ENCODE measurements at regions not wholly inside any gene's neighbourhood (a gene's known extent, or its start where the extent isn't known, plus 50 kb on each side); places are given as distances from the start of the nearest gene placed in this dataset.

DNA sequence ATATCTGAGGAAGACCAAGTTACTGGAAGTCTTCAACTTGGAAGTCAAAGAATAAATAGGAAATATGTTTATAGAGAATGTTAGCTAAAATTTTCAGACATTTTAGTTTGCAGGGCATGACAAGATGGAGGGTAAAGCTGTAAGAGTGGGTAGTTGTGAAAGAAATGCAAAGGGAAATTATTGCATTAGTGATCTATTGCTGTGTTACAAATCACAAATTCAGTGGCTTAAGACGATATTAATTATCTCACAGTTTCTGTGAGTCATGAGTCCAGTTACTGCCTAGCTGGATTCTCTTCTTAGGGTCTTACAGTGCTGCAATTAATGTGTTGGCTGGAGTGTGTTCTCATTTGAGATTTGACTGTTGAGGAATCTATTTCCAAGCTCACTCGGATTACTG lies 62.9 kb upstream of the CAMK2D start:
- no peaks in the 10 kb centered on the region for H3K27me3 ChIP-seq (replicated peaks; ENCODE audit: insufficient read depth, low read depth, low read length, poor library complexity)
- intact Hi-C loops (cut with micrococcal nuclease; ENCODE audit: unreplicated experiment): no loop called here
- ChIA-PET POLR2A (ENCODE audit: low non-redundant PET) (no interaction called here), CTCF (no interaction called here)
- H3K4me1 ChIP-seq (ENCODE audit: insufficient read depth, low read length, poor library complexity, severe bottlenecking): peaks cover 5% of the 10 kb centered on the region
- no peaks in the 10 kb centered on the region for H3K9me3 ChIP-seq (ENCODE audit: low read depth, low read length, poor library complexity, severe bottlenecking)
- TF ChIP-seq CTCF (conservative IDR thresholded peaks at IDR 0.05; ENCODE audit: low read depth, low read length) (no peak), EZH2 (IDR thresholded peaks at IDR 0.05; ENCODE audit: borderline replicate concordance, low read depth, low read length, poor library complexity, severe bottlenecking) (no peak)
- no peaks in the 10 kb centered on the region for H3K36me3 ChIP-seq (ENCODE audit: insufficient read depth, low read length, poor library complexity, severe bottlenecking)
- no peak overlapping the region for H3K27ac ChIP-seq (ENCODE audit: low read depth, low read length, poor library complexity, severe bottlenecking)
- DNase-seq (ENCODE audit: low spot score): no peak
- no TSS peak for BruUV-seq (replicated peaks)
- H3K4me3 ChIP-seq (ENCODE audit: low read depth, low read length, poor library complexity, severe bottlenecking): no peak overlapping the region

- no TSS peak for BruUV-seq (replicated peaks)
- CTCF ChIA-PET: no interaction called here
- H3K4me1 ChIP-seq (ENCODE audit: insufficient read depth, low read length, poor library complexity, severe bottlenecking): peaks cover 5% of the 10 kb centered on the region
- no peaks in the 10 kb centered on the region for H3K36me3 ChIP-seq (ENCODE audit: insufficient read depth, low read length, poor library complexity, severe bottlenecking)
- intact Hi-C loops (cut with micrococcal nuclease; ENCODE audit: unreplicated experiment): no loop called here
- no peak overlapping the region for H3K4me3 ChIP-seq (ENCODE audit: low read depth, low read length, poor library complexity, severe bottlenecking)
- DNase-seq (ENCODE audit: low spot score): no peak
- no peak for TF ChIP-seq CTCF (conservative IDR thresholded peaks at IDR 0.05; ENCODE audit: low read depth, low read length)
- no peak overlapping the region for H3K27ac ChIP-seq (ENCODE audit: low read depth, low read length, poor library complexity, severe bottlenecking)
- H3K27me3 ChIP-seq (replicated peaks; ENCODE audit: insufficient read depth, low read depth, low read length, poor library complexity): no peaks in the 10 kb centered on the region
- no peaks in the 10 kb centered on the region for H3K9me3 ChIP-seq (ENCODE audit: low read depth, low read length, poor library complexity, severe bottlenecking)
- POLR2A ChIA-PET (ENCODE audit: low non-redundant PET): no interaction called here
Measured at GRCh38 chr4:113823291-113823659, 61.7 kb upstream of the CAMK2D start.

GRCh38 chr4:113822555-113823290 lies 61.2 kb upstream of the CAMK2D start:
- no peaks in the 10 kb centered on the region for H3K36me3 ChIP-seq (ENCODE audit: insufficient read depth, low read length, poor library complexity, severe bottlenecking)
- no peak for TF ChIP-seq EZH2 (IDR thresholded peaks at IDR 0.05; ENCODE audit: borderline replicate concordance, low read depth, low read length, poor library complexity, severe bottlenecking)
- no peak for TF ChIP-seq CTCF (conservative IDR thresholded peaks at IDR 0.05; ENCODE audit: low read depth, low read length)
- no peaks in the 10 kb centered on the region for H3K27me3 ChIP-seq (replicated peaks; ENCODE audit: insufficient read depth, low read depth, low read length, poor library complexity)
- intact Hi-C loops (cut with micrococcal nuclease; ENCODE audit: unreplicated experiment): no loop called here
- peaks cover 5% of the 10 kb centered on the region for H3K4me1 ChIP-seq (ENCODE audit: insufficient read depth, low read length, poor library complexity, severe bottlenecking)
- no peak overlapping the region for H3K4me3 ChIP-seq (ENCODE audit: low read depth, low read length, poor library complexity, severe bottlenecking)
- ChIA-PET CTCF (no interaction called here), POLR2A (ENCODE audit: low non-redundant PET) (no interaction called here)
- H3K27ac ChIP-seq (ENCODE audit: low read depth, low read length, poor library complexity, severe bottlenecking): no peak overlapping the region
- BruUV-seq (replicated peaks): no TSS peak
- no peaks in the 10 kb centered on the region for H3K9me3 ChIP-seq (ENCODE audit: low read depth, low read length, poor library complexity, severe bottlenecking)
- DNase-seq (ENCODE audit: low spot score): no peak
